ENCODE measurements at regions not wholly inside any gene's neighbourhood (a gene's known extent, or its start where the extent isn't known, plus 50 kb on each side); places are given as distances from the start of the nearest gene placed in this dataset.
"Not testable (repeated sequence)": the region's sequence is repeated elsewhere in the genome, so short reads cannot be mapped to it uniquely, and the experiment has no call there.

GRCh38 chr12:31820832-31821231 is 92.0 kb upstream of the AMN1 start:
- DNase-seq (ENCODE audit: low spot score) = no peak

GRCh38 chr12:31819427-31819826 is 90.6 kb upstream of the AMN1 start:
- no peak for DNase-seq (ENCODE audit: low spot score)

- DNase-seq (ENCODE audit: low spot score) = no peak
These were observed 89.9 kb upstream of the AMN1 start for GRCh38 chr12:31818623-31819268.

- no peak for DNase-seq (ENCODE audit: low spot score)
These were observed 88.3 kb upstream of the AMN1 start for GRCh38 chr12:31817120-31817519.

- DNase-seq (ENCODE audit: low spot score) = no peak
These were observed 86.3 kb upstream of the AMN1 start for GRCh38 chr12:31815096-31815495.

- DNase-seq (ENCODE audit: low spot score) = no peak
These were observed 84.5 kb upstream of the AMN1 start for GRCh38 chr12:31813305-31813704.

- DNase-seq (ENCODE audit: low spot score) = no peak
These were observed 78.9 kb upstream of the AMN1 start for GRCh38 chr12:31807773-31808097.

- not testable (repeated sequence) for DNase-seq (ENCODE audit: low spot score)
These were observed 78.4 kb upstream of the AMN1 start for GRCh38 chr12:31807081-31807772.

GRCh38 chr12:31805681-31806080 is 76.9 kb upstream of the AMN1 start:
- not testable (repeated sequence) for DNase-seq (ENCODE audit: low spot score)

- not testable (repeated sequence) for DNase-seq (ENCODE audit: low spot score)
These were observed 75.9 kb upstream of the AMN1 start for GRCh38 chr12:31804707-31805106.

- no peak for DNase-seq (ENCODE audit: low spot score)
These were observed 75.3 kb upstream of the AMN1 start for GRCh38 chr12:31804185-31804504.

GRCh38 chr12:31803306-31804184 is 74.7 kb upstream of the AMN1 start:
- no peak for DNase-seq (ENCODE audit: low spot score)

GRCh38 chr12:31801872-31802271 is 73.1 kb upstream of the AMN1 start:
- no peak for DNase-seq (ENCODE audit: low spot score)

GRCh38 chr12:31797230-31797872 is 68.5 kb upstream of the AMN1 start:
- DNase-seq (ENCODE audit: low spot score) = no peak

- no peak for DNase-seq (ENCODE audit: low spot score)
These were observed 67.6 kb upstream of the AMN1 start for GRCh38 chr12:31796270-31796951.

GRCh38 chr12:31794745-31795144 is 65.9 kb upstream of the AMN1 start:
- no peak for DNase-seq (ENCODE audit: low spot score)

GRCh38 chr12:31791265-31791664 is 62.4 kb upstream of the AMN1 start:
- not testable (repeated sequence) for DNase-seq (ENCODE audit: low spot score)

- DNase-seq (ENCODE audit: low spot score) = no peak
These were observed 61.9 kb upstream of the AMN1 start for GRCh38 chr12:31790759-31791158.

GRCh38 chr12:31785318-31785717 is 56.5 kb upstream of the AMN1 start:
- DNase-seq (ENCODE audit: low spot score) = no peak

GRCh38 chr12:31783996-31784645 is 55.3 kb upstream of the AMN1 start:
- DNase-seq (ENCODE audit: low spot score) = no peak

- no peak for DNase-seq (ENCODE audit: low spot score)
These were observed 54.7 kb upstream of the AMN1 start for GRCh38 chr12:31783556-31783955.
